ENCODE measurements at regions not wholly inside any gene's neighbourhood (a gene's known extent, or its start where the extent isn't known, plus 50 kb on each side); places are given as distances from the start of the nearest gene placed in this dataset.

GRCh38 chr18:73887801-73888200 is 259.8 kb downstream of the FBXO15 start:
- H2BK15ac ChIP-seq (ENCODE audit: low read depth, low read length): no peak overlapping the region
- no peak for DNase-seq
- H2AFZ ChIP-seq (ENCODE audit: low read length): no peak overlapping the region
- no peaks in the 10 kb centered on the region for H3K9me3 Mint-ChIP-seq
- H3K27me3 Mint-ChIP-seq (ENCODE audit: low read depth): peaks cover 7% of the 10 kb centered on the region
- H3T11ph ChIP-seq (ENCODE audit: low read length): no peak overlapping the region
- no peak overlapping the region for H3K4me2 ChIP-seq (ENCODE audit: insufficient read depth, insufficient read length, low read length)
- peaks cover 7% of the 10 kb centered on the region; the same call in 1 of the 2 replicates for H3K4me1 ChIP-seq (ENCODE audit: insufficient read depth, low read length)
- no peaks in the 10 kb centered on the region for H3K79me2 ChIP-seq (ENCODE audit: insufficient read depth, low read length)
- H3K23me2 ChIP-seq (ENCODE audit: insufficient read length, low read depth, low read length, poor library complexity, severe bottlenecking): no peaks in the 10 kb centered on the region
- no peak overlapping the region for H2BK5ac ChIP-seq (ENCODE audit: insufficient read length, low read length)
- H3K9ac ChIP-seq (ENCODE audit: extremely low read depth, insufficient read length, low read length): no peak overlapping the region
- no peak overlapping the region for H3K27ac Mint-ChIP-seq
- H3K79me1 ChIP-seq (ENCODE audit: insufficient read depth, low read depth, low read length, poor library complexity, severe bottlenecking): no peaks in the 10 kb centered on the region
- H3K14ac ChIP-seq (ENCODE audit: insufficient read depth, low read length): no peak overlapping the region
- no peak overlapping the region for H4K5ac ChIP-seq (ENCODE audit: insufficient read length, low read depth, low read length)
- no peak overlapping the region for H2AK5ac ChIP-seq (ENCODE audit: insufficient read length, low read length)
- no peak overlapping the region for H4K8ac ChIP-seq (replicated peaks; ENCODE audit: insufficient read length, low read depth, low read length)
- H3K4ac ChIP-seq (ENCODE audit: low read depth, low read length): no peak overlapping the region
- no CpG with 5 or more reads among the region's 3 CpGs for WGBS (ENCODE audit: extremely low coverage, insufficient read length, low lambda C conversion rate)
- H3K56ac ChIP-seq (ENCODE audit: insufficient read length, low read depth, low read length): no peak overlapping the region
- no peak overlapping the region for H3K18ac ChIP-seq (ENCODE audit: insufficient read length, low read depth, low read length)
- no peak overlapping the region for H3K23ac ChIP-seq (ENCODE audit: insufficient read length, low read depth, low read length)
- H2BK12ac ChIP-seq (ENCODE audit: insufficient read length, low read depth, low read length): no peak overlapping the region
- no peaks in the 10 kb centered on the region; the same call in 1 of the 2 replicates for H3K27me3 ChIP-seq (ENCODE audit: insufficient read depth, low read length)
- no peak overlapping the region for H2BK120ac ChIP-seq (ENCODE audit: low read depth, low read length, poor library complexity, severe bottlenecking)
- H3K9me3 ChIP-seq (ENCODE audit: control insufficient read depth, low read depth, low read length): no peaks in the 10 kb centered on the region
- H2BK20ac ChIP-seq (ENCODE audit: low read depth, low read length, poor library complexity, severe bottlenecking): no peak overlapping the region
- no peak overlapping the region for H3K4me3 Mint-ChIP-seq
- TF ChIP-seq CTCF (conservative IDR thresholded peaks at IDR 0.05): no peak
- H3K36me3 Mint-ChIP-seq (ENCODE audit: insufficient read depth in 1 of 3, low read depth in 3 of 3): no peaks in the 10 kb centered on the region; a peak in 1 of 7 replicates
- peaks cover 24 to 28% of the 10 kb centered on the region in 2 experiments for H3K4me1 Mint-ChIP-seq
- H3K27ac ChIP-seq (ENCODE audit: insufficient read length, low read depth, low read length): no peak overlapping the region
- H4K91ac ChIP-seq (ENCODE audit: insufficient read length, low read depth, low read length): no peak overlapping the region
- H4K20me1 ChIP-seq (ENCODE audit: control insufficient read depth, insufficient read depth, insufficient read length): no peaks in the 10 kb centered on the region

All from H9 (cell line).